Rectal smooth muscle tissue (tissue), 1 donor: ENCODE measurements at regions not wholly inside any gene's neighbourhood (a gene's known extent, or its start where the extent isn't known, plus 50 kb on each side); places are given as distances from the start of the nearest gene placed in this dataset.

Source experiments
- H3K27ac ChIP-seq: one replicate; pipeline ENCODE4 v1.7.0; 2013; ENCODE audit warnings: low read depth, low read length, inconsistent platforms
- H3K27me3 ChIP-seq: one replicate; pipeline ENCODE4 v1.7.0; 2013; ENCODE audit warnings: low read length; ENCODE audit not compliant: control insufficient read depth, insufficient read depth
- H3K36me3 ChIP-seq: one replicate; pipeline ENCODE4 v1.7.0; 2013; ENCODE audit warnings: low read length; ENCODE audit not compliant: control insufficient read depth, insufficient read depth
- H3K4me1 ChIP-seq: one replicate; pipeline ENCODE4 v1.7.0; 2013; ENCODE audit warnings: low read length; ENCODE audit not compliant: control insufficient read depth, insufficient read depth
- H3K4me3 ChIP-seq: one replicate; pipeline ENCODE4 v1.7.0; 2013; ENCODE audit warnings: low read length
- H3K9ac ChIP-seq: one replicate; pipeline ENCODE4 v1.7.0; 2013; ENCODE audit warnings: low read length

- no peak overlapping the region for H3K4me3 ChIP-seq
Observed at GRCh38 chr14:76551906-76552305, 176.0 kb downstream of the ESRRB start.

GRCh38 chr14:76564471-76565422 lies 188.8 kb downstream of the ESRRB start:
- H3K9ac ChIP-seq = no peak overlapping the region
- no peaks in the 10 kb centered on the region for H3K36me3 ChIP-seq
- H3K27me3 ChIP-seq = no peaks in the 10 kb centered on the region
- H3K4me1 ChIP-seq = no peaks in the 10 kb centered on the region
- H3K27ac ChIP-seq = no peak overlapping the region
- H3K4me3 ChIP-seq = no peak overlapping the region

More at GRCh38 chr14:76551906-76552305, 176.0 kb downstream of the ESRRB start:
- H3K27me3 ChIP-seq = no peaks in the 10 kb centered on the region
- no peak overlapping the region for H3K27ac ChIP-seq
- H3K36me3 ChIP-seq = no peaks in the 10 kb centered on the region
- no peaks in the 10 kb centered on the region for H3K4me1 ChIP-seq
- no peak overlapping the region for H3K9ac ChIP-seq

GRCh38 chr14:76566439-76566838 lies 190.5 kb downstream of the ESRRB start:
- H3K4me1 ChIP-seq = no peaks in the 10 kb centered on the region
- no peak overlapping the region for H3K4me3 ChIP-seq
- H3K27me3 ChIP-seq = no peaks in the 10 kb centered on the region
- no peak overlapping the region for H3K9ac ChIP-seq
- no peak overlapping the region for H3K27ac ChIP-seq
- H3K36me3 ChIP-seq = no peaks in the 10 kb centered on the region

GRCh38 chr14:76574416-76575095 lies 186.7 kb upstream of the VASH1 start:
- no peaks in the 10 kb centered on the region for H3K36me3 ChIP-seq
- peaks cover 4% of the 10 kb centered on the region for H3K4me1 ChIP-seq
- no peaks in the 10 kb centered on the region for H3K27me3 ChIP-seq
- H3K27ac ChIP-seq = no peak overlapping the region
- no peak overlapping the region for H3K9ac ChIP-seq
- no peak overlapping the region for H3K4me3 ChIP-seq

- Histone ChIP-seq H3K4me1 (peaks cover 4% of the 10 kb centered on the region), H3K36me3 (no peaks in the 10 kb centered on the region), H3K27ac (no peak overlapping the region), H3K27me3 (no peaks in the 10 kb centered on the region), H3K9ac (no peak overlapping the region), H3K4me3 (no peak overlapping the region)
Observed at GRCh38 chr14:76575108-76575507, 186.2 kb upstream of the VASH1 start.

GRCh38 chr14:76576047-76576741 lies 185.1 kb upstream of the VASH1 start:
- Histone ChIP-seq H3K9ac (no peak overlapping the region), H3K27me3 (no peaks in the 10 kb centered on the region), H3K36me3 (no peaks in the 10 kb centered on the region), H3K4me1 (peaks cover 4% of the 10 kb centered on the region), H3K27ac (no peak overlapping the region), H3K4me3 (no peak overlapping the region)

- Histone ChIP-seq H3K27me3 (no peaks in the 10 kb centered on the region), H3K4me1 (peaks cover 4% of the 10 kb centered on the region)
Observed at GRCh38 chr14:76577090-76577489, 184.2 kb upstream of the VASH1 start.

GRCh38 chr14:76577837-76578236 lies 183.4 kb upstream of the VASH1 start:
- Histone ChIP-seq H3K36me3 (no peaks in the 10 kb centered on the region), H3K27ac (no peak overlapping the region), H3K4me3 (no peak overlapping the region), H3K27me3 (no peaks in the 10 kb centered on the region), H3K9ac (no peak overlapping the region), H3K4me1 (peaks cover 4% of the 10 kb centered on the region)

More at GRCh38 chr14:76577090-76577489, 184.2 kb upstream of the VASH1 start:
- no peak overlapping the region for H3K27ac ChIP-seq
- no peak overlapping the region for H3K4me3 ChIP-seq
- no peaks in the 10 kb centered on the region for H3K36me3 ChIP-seq
- H3K9ac ChIP-seq = no peak overlapping the region

- Histone ChIP-seq H3K27me3 (no peaks in the 10 kb centered on the region), H3K36me3 (no peaks in the 10 kb centered on the region), H3K4me3 (no peak overlapping the region), H3K9ac (no peak overlapping the region), H3K27ac (no peak overlapping the region), H3K4me1 (peaks cover 11% of the 10 kb centered on the region)
Observed at GRCh38 chr14:76580399-76580798, 180.9 kb upstream of the VASH1 start.

GRCh38 chr14:76580967-76581366 lies 180.3 kb upstream of the VASH1 start:
- Histone ChIP-seq H3K36me3 (no peaks in the 10 kb centered on the region), H3K4me3 (no peak overlapping the region), H3K27me3 (no peaks in the 10 kb centered on the region), H3K9ac (no peak overlapping the region), H3K4me1 (peaks cover 11% of the 10 kb centered on the region), H3K27ac (no peak overlapping the region)

- Histone ChIP-seq H3K4me1 (peaks cover 6% of the 10 kb centered on the region), H3K9ac (no peak overlapping the region), H3K27ac (no peak overlapping the region), H3K27me3 (no peaks in the 10 kb centered on the region), H3K36me3 (no peaks in the 10 kb centered on the region), H3K4me3 (no peak overlapping the region)
Observed at GRCh38 chr14:76581592-76581991, 179.7 kb upstream of the VASH1 start.

- no peaks in the 10 kb centered on the region for H3K27me3 ChIP-seq
- peaks cover 6% of the 10 kb centered on the region for H3K4me1 ChIP-seq
- no peaks in the 10 kb centered on the region for H3K36me3 ChIP-seq
- H3K9ac ChIP-seq = no peak overlapping the region
- H3K27ac ChIP-seq = no peak overlapping the region
- H3K4me3 ChIP-seq = no peak overlapping the region
Observed at GRCh38 chr14:76582447-76582846, 178.8 kb upstream of the VASH1 start.
